ENCODE measurements at regions not wholly inside any gene's neighbourhood (a gene's known extent, or its start where the extent isn't known, plus 50 kb on each side); places are given as distances from the start of the nearest gene placed in this dataset.
"Not testable (repeated sequence)": the region's sequence is repeated elsewhere in the genome, so short reads cannot be mapped to it uniquely, and the experiment has no call there.

- DNase-seq = no peak
Observed at GRCh38 chr2:114066186-114066747, 176.4 kb downstream of the ACTR3 start.

DNA sequence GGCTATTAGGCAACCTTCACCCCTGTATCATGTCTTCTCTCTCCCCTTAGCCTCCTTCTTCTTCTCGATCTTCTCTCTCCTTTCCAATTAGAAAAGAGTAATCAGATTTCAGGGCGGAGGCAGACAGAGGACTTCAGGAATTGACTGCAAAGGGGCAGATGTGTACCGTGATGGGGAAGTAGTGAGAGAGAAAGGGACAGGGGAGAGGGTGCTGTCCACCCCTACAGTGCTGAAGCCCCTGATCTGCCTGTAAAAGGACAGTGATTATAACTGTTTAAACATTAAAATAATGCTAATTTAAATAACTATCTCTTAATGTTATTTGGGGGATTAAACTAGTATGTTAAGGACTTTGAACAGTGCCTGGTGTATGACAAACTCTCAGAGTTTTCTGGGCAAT is 178.5 kb downstream of the ACTR3 start:
- no peak for DNase-seq

DNA sequence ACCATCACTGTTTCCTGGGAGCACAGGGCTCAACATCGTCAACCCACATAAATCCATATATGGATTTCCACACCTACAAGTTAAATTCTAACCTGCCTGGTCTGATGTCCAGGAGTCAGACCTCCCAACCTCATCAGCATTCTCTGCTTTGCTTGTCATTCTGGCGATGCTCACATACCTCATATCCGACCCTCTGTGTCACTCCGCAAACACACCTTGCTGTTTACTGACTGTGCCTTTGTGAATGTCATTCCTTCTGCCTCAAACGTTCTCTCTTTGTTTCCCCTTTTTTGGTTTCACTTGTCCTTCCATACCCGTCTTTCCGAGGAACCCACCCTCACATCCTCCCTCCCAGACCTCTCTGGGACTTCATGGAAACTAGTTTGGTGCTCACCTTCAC is 187.1 kb downstream of the ACTR3 start:
- no peak for DNase-seq

DNA sequence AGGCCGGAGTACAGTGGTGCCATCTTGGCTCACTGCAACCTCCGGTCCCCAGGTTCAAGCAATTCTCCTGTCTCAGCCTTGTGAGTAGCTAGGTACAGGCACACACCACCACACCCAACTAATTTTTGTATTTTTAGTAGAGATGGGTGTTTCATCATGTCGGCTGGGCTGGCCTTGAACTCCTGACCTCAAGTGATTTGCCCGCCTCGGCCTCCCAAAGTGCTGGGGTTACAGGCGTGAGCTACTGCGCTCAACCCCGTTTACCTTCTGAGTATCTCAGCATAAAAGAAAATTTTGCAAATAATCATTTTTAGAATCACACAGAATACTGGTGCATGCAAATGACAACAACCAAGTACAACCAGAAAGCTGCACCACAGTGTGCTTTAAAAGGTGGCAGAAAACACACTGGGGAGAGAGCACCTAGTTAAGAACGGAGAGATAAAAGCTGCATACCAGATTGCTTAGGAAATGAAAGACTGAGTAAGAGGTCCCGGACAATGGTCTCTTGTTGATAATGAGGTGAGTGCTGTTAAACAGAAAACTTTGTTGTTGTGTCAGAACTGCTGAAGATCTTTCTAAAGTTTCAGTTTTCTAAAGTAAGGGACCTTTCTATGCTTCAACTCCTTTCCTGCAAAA is 189.6 kb downstream of the ACTR3 start:
- no peak for DNase-seq

DNA sequence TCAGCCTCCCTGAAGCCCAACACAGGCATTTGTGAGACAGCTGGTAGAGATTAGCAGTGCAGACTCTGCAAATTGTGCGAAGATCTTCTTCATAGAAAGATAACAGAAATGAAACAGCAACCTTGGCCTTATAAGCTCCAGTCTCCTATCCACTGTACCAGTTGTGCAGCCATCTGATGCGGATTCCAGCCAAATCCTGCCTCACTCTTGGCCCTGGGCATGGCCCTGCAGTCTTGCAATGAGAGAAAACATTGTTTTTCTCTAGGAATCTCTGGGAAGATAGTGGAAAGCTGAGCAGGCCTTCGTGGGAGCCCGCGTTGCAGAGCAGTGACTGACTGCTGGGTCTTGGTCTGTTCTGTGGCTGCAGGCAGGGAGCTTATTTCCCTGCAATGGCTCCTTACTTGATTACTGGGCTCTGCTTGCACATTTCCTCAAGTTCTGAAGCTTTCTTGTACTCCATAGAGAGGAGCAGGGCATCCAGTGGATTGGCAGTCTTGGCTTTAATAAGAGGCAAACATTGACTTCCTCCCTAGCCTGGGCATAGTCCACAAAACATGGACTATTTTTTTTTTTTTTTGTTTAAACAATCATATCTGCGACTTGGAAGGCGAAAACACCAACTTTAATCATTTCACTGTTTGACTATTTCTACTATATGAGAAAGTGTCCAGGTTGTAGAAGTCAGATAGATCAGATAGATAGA is 193.0 kb downstream of the ACTR3 start:
- DNase-seq = no peak

- DNase-seq = no peak
Observed at GRCh38 chr2:114083717-114084387, 194.0 kb downstream of the ACTR3 start.

- no peak for DNase-seq
Observed at GRCh38 chr2:114085238-114085637, 195.3 kb downstream of the ACTR3 start.

- no peak for DNase-seq
Observed at GRCh38 chr2:114085992-114086391, 196.1 kb downstream of the ACTR3 start.

GRCh38 chr2:114089636-114090319 is 199.9 kb downstream of the ACTR3 start:
- no peak for DNase-seq

DNA sequence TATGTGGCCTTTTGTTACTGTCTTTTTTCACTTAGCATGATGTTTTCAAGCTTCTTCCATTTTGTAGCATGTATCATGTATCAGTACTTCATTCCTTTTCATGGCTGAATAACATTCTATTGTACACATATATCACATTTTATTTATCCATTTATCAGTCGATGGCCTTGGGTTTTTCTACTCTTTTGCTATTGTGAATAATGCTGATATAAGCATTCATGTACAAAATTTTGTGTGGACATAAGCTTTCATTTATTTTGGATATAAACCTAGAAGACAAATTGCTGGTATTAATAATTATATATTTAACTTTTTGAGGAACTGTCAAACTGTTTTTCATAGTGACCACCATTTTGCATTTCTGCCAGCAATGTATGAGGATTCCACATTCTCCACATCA is 201.1 kb downstream of the ACTR3 start:
- DNase-seq = no peak

DNA sequence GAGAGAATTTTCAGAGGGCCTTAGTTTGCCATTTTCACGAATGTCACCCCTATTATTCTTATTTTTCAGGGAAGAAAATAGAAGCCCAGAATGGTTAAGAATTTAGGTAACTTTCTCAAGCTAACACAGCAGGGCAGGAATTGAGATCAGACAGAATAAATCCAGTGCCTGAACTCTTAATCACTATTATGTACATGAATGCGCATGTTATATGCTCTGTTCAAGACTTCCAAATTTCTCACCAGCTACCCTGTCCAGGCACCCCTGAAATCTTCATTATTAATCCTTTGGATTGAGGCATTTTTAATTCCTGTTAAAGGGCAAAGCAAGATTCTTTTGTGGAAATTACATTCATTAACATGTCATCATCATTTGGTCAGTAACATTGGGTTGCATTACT is 218.4 kb downstream of the ACTR3 start:
- DNase-seq = no peak

- no peak for DNase-seq
Observed at GRCh38 chr2:114108824-114109416, 219.0 kb downstream of the ACTR3 start.

DNA sequence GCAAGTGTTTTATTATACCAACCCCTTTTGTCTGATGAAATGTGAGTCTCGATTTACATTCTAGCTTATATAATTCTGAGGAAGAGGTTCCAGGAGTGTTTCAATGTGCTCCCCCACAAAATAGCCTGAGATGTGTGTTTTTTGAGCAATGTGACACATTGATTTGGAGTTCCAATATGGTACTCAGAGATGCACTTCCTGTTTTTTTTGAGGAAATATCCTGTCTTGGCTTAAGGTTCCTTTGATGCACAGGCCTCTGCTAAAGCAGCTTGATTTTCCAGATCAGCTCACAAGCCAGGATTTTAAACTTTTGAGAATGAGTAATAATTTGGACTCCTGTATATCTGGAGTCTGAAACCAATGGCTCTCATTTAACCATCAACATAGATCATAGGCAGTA is 221.4 kb downstream of the ACTR3 start:
- DNase-seq = no peak

GRCh38 chr2:114113518-114113917 is 223.6 kb downstream of the ACTR3 start:
- no peak for DNase-seq

- no peak for DNase-seq
Observed at GRCh38 chr2:114118088-114118487, 228.2 kb downstream of the ACTR3 start.

GRCh38 chr2:114119862-114120261 is 230.0 kb downstream of the ACTR3 start:
- no peak for DNase-seq

DNA sequence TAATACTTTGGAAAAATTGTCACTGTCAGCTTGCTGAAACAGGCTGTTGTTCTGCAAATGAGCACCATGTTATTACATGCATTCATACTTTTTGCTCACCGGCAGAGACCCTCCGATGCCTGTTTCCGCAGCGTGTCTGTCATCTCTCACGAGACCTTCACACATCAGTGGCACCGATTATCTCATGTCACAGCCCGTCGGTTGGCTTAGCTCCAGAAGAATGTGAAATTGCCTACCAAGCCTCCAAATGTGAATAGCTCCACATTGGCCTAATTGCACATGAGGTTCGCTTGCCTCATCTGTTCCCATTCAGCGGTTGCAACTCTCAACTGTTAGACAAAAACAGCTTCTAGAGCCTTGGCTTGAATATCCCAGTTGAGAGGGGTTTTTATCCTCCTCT is 233.0 kb downstream of the ACTR3 start:
- no peak for DNase-seq

GRCh38 chr2:114123925-114124324 is 234.0 kb downstream of the ACTR3 start:
- no peak for DNase-seq

DNA sequence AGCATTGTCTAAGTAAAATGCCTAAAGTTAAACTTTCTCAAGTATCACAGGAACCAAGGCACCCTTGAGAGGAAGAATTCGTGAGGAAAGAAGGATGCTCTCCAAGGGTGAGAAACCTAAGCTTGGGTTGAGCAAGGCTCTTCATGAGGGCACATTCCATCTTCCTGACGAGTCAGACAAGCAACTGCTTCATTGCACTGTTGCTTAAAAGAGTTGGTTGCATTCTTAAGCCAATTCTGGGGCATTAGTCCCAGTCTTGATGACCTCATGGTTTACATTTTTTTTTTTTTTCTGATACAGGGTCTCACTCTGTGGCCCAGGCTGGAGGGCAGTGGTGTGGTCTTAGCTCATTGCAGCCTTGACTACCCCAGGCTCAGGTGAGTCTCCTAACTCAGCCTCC is 237.5 kb downstream of the ACTR3 start:
- no peak for DNase-seq

DNA sequence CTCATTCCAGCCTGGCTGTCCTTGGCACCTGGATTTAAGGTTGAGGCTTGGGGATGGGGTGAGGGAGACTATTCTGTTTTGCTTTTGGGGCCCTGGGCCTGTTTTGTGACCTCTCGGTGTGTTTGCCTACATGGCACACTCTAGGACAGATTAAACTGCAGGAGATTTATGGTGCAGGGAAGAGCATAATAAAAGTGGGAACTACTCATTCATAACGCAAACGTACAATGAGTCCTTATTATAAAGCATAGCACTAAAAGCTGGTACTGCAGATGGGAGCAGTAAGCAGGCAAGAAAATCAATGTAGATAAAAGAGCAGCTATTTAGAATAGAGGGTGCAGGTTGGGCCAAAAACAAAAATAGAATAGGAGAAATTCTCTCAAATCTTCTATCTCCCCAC is 238.4 kb downstream of the ACTR3 start:
- DNase-seq = no peak

- no peak for DNase-seq
Observed at GRCh38 chr2:114128725-114129124, 238.8 kb downstream of the ACTR3 start.

- DNase-seq = not testable (repeated sequence)
Observed at GRCh38 chr2:114132050-114132449, 242.2 kb downstream of the ACTR3 start.

- no peak for DNase-seq
Observed at GRCh38 chr2:114134146-114134545, 244.3 kb downstream of the ACTR3 start.

Measured in inflammatory macrophage treated with lipopolysaccharide for 1 hour (primary cell).